Activated CD4-positive, alpha-beta T cell treated with anti-CD3 and anti-CD28 coated beads, Interleukin-2, amount 10 ng/mL, durations not matched to agents 7 days and 5 days (primary cell): ENCODE measurements at regions not wholly inside any gene's neighbourhood (a gene's known extent, or its start where the extent isn't known, plus 50 kb on each side); places are given as distances from the start of the nearest gene placed in this dataset.

Experiments
- CTCF ChIA-PET: fragments of 350-600 bp; sonication (Branson Sonifier 250); formaldehyde crosslinking; loops from one replicate; lab custom pipeline; 2021; ENCODE audit warnings: antibody characterized with exemption; lab: Charles Lee
- POLR2A ChIA-PET: fragments of 350-600 bp; sonication (Branson Sonifier 250); formaldehyde crosslinking; loops from one replicate; lab custom pipeline; 2021; ENCODE audit warnings: antibody characterized with exemption; lab: Charles Lee
- DNase-seq: peaks from one replicate; pipeline ENCODE4 v3.0.0-alpha.2; 2020
- H3K27ac Mint-ChIP-seq: one replicate; pipeline ENCODE4 v1.8.0; 2021; ENCODE audit warnings: mild to moderate bottlenecking, moderate library complexity, mixed read lengths
- H3K27me3 Mint-ChIP-seq: one replicate; pipeline ENCODE4 v1.8.0; 2021; ENCODE audit warnings: mixed read lengths
- H3K36me3 Mint-ChIP-seq: one replicate; pipeline ENCODE4 v1.8.0; 2021; ENCODE audit warnings: low read depth, mixed read lengths
- H3K4me1 Mint-ChIP-seq: one replicate; pipeline ENCODE4 v1.8.0; 2021; ENCODE audit warnings: mixed read lengths
- H3K4me3 Mint-ChIP-seq: one replicate; pipeline ENCODE4 v1.8.0; 2021; ENCODE audit warnings: mild to moderate bottlenecking, moderate library complexity, mixed read lengths
- H3K9me3 Mint-ChIP-seq: one replicate; pipeline ENCODE4 v1.8.0; 2021; ENCODE audit warnings: mixed read lengths

- no peaks in the 10 kb centered on the region for H3K27me3 Mint-ChIP-seq
- POLR2A ChIA-PET, result no interaction called here
- H3K27ac Mint-ChIP-seq, result no peak overlapping the region
- H3K4me1 Mint-ChIP-seq, result no peaks in the 10 kb centered on the region
- no peak overlapping the region for H3K4me3 Mint-ChIP-seq
- DNase-seq, result no peak
- CTCF ChIA-PET, result no interaction called here
- H3K36me3 Mint-ChIP-seq, result no peaks in the 10 kb centered on the region
- no peaks in the 10 kb centered on the region for H3K9me3 Mint-ChIP-seq
Measured at GRCh38 chr9:82606071-82606470, 456.9 kb downstream of the RASEF start.

DNA sequence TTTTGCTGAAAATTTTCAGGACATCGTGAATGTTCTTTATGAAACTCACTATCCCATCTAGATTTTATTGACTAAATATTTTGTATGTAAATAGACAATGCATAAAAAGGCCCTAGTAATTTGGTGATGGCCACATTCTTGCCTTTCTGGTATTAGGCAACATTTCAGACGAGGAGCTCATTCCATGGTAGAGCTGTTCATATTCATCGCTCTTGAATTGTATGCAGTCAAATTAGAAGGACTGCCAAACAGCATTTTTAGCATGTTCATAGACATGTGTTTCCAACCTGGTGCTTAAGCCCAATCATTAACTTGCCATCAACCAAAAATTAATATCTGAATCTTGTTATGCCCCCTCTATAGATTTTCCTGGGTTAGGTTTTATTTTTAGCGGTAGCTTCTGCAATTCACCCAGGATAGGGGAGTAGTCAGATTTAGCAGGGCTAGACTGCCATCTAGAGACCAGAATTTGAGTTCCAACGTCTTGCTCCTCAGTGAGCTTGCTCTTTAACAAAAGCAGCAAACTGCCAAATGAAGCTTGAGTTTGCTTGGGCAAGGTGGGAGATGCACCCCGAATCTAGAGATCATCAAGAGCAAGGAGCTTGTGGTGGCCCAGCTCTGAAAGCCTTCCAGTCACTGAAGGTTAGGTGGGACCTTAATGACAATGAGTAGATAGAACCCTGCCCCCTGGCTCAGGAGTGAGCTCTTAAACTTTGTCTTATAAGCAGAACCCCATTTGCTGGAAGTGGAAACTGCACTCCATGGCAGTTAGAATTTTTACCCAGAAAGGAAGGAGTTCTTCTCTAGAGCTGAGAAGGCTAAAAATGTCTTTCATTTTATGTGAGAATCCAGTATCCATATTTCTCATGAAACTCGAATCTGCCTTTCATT is 456.2 kb downstream of the RASEF start:
- no peak overlapping the region for H3K4me3 Mint-ChIP-seq
- H3K27me3 Mint-ChIP-seq, result no peaks in the 10 kb centered on the region
- DNase-seq, result peak; percentile 7
- no peak overlapping the region for H3K27ac Mint-ChIP-seq
- H3K36me3 Mint-ChIP-seq, result no peaks in the 10 kb centered on the region
- CTCF ChIA-PET, result no interaction called here
- no peaks in the 10 kb centered on the region for H3K9me3 Mint-ChIP-seq
- no peaks in the 10 kb centered on the region for H3K4me1 Mint-ChIP-seq
- POLR2A ChIA-PET, result no interaction called here

- CTCF ChIA-PET, result no interaction called here
- no peak for DNase-seq
- Mint-ChIP-seq H3K36me3 (no peaks in the 10 kb centered on the region), H3K9me3 (no peaks in the 10 kb centered on the region), H3K4me3 (no peak overlapping the region), H3K27ac (no peak overlapping the region), H3K4me1 (no peaks in the 10 kb centered on the region), H3K27me3 (no peaks in the 10 kb centered on the region)
- POLR2A ChIA-PET, result no interaction called here
Measured at GRCh38 chr9:82608487-82608886, 454.5 kb downstream of the RASEF start.

- ChIA-PET POLR2A (no interaction called here), CTCF (interaction anchor here (1.2 kb wide), 1 partner anchor 16 kb away, joined by 4 read pairs; no protein-coding TSS in a partner anchor)
- H3K36me3 Mint-ChIP-seq, result no peaks in the 10 kb centered on the region
- no peaks in the 10 kb centered on the region for H3K9me3 Mint-ChIP-seq
- no peak for DNase-seq
- H3K4me1 Mint-ChIP-seq, result no peaks in the 10 kb centered on the region
- H3K27me3 Mint-ChIP-seq, result no peaks in the 10 kb centered on the region
- H3K27ac Mint-ChIP-seq, result no peak overlapping the region
- H3K4me3 Mint-ChIP-seq, result no peak overlapping the region
Measured at GRCh38 chr9:82612942-82613341, 450.0 kb downstream of the RASEF start.

- ChIA-PET POLR2A (no interaction called here), CTCF (interaction anchor here (1.2 kb wide), 1 partner anchor 16 kb away, joined by 4 read pairs; no protein-coding TSS in a partner anchor)
- Mint-ChIP-seq H3K27me3 (no peaks in the 10 kb centered on the region), H3K4me3 (no peak overlapping the region), H3K36me3 (no peaks in the 10 kb centered on the region), H3K4me1 (no peaks in the 10 kb centered on the region), H3K9me3 (no peaks in the 10 kb centered on the region), H3K27ac (no peak overlapping the region)
- no peak for DNase-seq
Measured at GRCh38 chr9:82613498-82613897, 449.4 kb downstream of the RASEF start.

GRCh38 chr9:82616545-82616944 is 446.4 kb downstream of the RASEF start:
- Mint-ChIP-seq H3K9me3 (no peaks in the 10 kb centered on the region), H3K36me3 (no peaks in the 10 kb centered on the region), H3K27ac (no peak overlapping the region), H3K4me3 (no peak overlapping the region), H3K27me3 (no peaks in the 10 kb centered on the region), H3K4me1 (no peaks in the 10 kb centered on the region)
- CTCF ChIA-PET, result no interaction called here
- POLR2A ChIA-PET, result no interaction called here
- no peak for DNase-seq

DNA sequence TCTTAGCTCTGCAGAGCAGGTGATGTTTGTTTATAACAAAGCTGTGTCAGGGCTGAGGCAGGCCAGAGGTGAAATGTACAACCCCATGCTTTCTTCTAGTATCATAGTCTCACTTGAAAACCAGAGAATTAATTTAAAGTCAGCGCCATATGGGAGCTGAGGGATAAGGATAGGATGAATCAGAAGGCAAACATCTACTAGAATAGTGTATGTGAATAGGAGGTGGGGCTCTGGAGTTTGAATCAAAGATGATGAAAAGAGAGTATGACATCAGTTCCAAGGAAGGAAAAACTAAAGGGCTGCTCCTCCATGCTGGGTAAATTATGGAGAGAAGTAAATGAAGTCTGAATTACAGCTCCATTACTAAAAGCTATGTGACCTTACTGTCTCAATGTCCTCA is 441.5 kb downstream of the RASEF start:
- POLR2A ChIA-PET, result no interaction called here

GRCh38 chr9:82637368-82637767 is 425.6 kb downstream of the RASEF start:
- no peaks in the 10 kb centered on the region for H3K36me3 Mint-ChIP-seq
- no peak for DNase-seq
- CTCF ChIA-PET, result no interaction called here
- H3K27me3 Mint-ChIP-seq, result no peaks in the 10 kb centered on the region
- H3K27ac Mint-ChIP-seq, result no peak overlapping the region
- POLR2A ChIA-PET, result no interaction called here
- H3K9me3 Mint-ChIP-seq, result peaks cover 2% of the 10 kb centered on the region
- no peak overlapping the region for H3K4me3 Mint-ChIP-seq
- H3K4me1 Mint-ChIP-seq, result no peaks in the 10 kb centered on the region

More for the DNA sequence above, 441.5 kb downstream of the RASEF start:
- no peaks in the 10 kb centered on the region for H3K4me1 Mint-ChIP-seq
- H3K9me3 Mint-ChIP-seq, result no peaks in the 10 kb centered on the region
- no peaks in the 10 kb centered on the region for H3K36me3 Mint-ChIP-seq
- H3K4me3 Mint-ChIP-seq, result no peak overlapping the region
- no peak overlapping the region for H3K27ac Mint-ChIP-seq
- no peak for DNase-seq
- no peaks in the 10 kb centered on the region for H3K27me3 Mint-ChIP-seq
- CTCF ChIA-PET, result no interaction called here

- no peaks in the 10 kb centered on the region for H3K4me1 Mint-ChIP-seq
Measured at GRCh38 chr9:82645600-82645999, 417.3 kb downstream of the RASEF start.

GRCh38 chr9:82650368-82650767 is 412.6 kb downstream of the RASEF start:
- no peaks in the 10 kb centered on the region for H3K36me3 Mint-ChIP-seq
- H3K4me3 Mint-ChIP-seq, result no peak overlapping the region
- ChIA-PET CTCF (no interaction called here), POLR2A (no interaction called here)
- peaks cover 9% of the 10 kb centered on the region for H3K9me3 Mint-ChIP-seq
- no peak overlapping the region for H3K27ac Mint-ChIP-seq
- no peak for DNase-seq
- H3K27me3 Mint-ChIP-seq, result no peaks in the 10 kb centered on the region
- H3K4me1 Mint-ChIP-seq, result no peaks in the 10 kb centered on the region

More at GRCh38 chr9:82645600-82645999, 417.3 kb downstream of the RASEF start:
- Mint-ChIP-seq H3K4me3 (no peak overlapping the region), H3K27ac (no peak overlapping the region), H3K36me3 (no peaks in the 10 kb centered on the region), H3K9me3 (peaks cover 3% of the 10 kb centered on the region), H3K27me3 (no peaks in the 10 kb centered on the region)
- CTCF ChIA-PET, result no interaction called here
- no peak for DNase-seq
- POLR2A ChIA-PET, result no interaction called here

DNA sequence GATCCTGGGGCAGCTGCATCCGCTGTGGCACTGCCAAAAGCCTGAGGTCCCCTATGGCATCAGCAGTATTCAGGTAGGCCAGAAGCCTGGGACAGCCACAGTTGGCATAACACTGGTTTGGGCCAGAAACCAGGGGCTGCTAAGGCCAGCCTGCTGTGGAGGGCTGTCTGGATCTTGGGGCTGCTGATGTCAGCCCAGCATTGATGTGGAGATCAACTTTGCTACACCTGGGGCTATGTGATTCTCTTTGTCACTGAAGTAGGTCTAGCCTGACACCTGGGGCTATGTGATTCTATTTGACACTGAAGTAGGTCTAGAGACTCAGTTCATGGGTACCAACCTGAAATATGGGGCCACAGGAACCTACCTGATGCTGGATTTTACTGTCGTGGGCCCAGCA is 411.5 kb downstream of the RASEF start:
- DNase-seq, result no peak
- Mint-ChIP-seq H3K27ac (no peak overlapping the region), H3K27me3 (no peaks in the 10 kb centered on the region), H3K4me3 (no peak overlapping the region), H3K9me3 (peaks cover 9% of the 10 kb centered on the region), H3K4me1 (no peaks in the 10 kb centered on the region), H3K36me3 (no peaks in the 10 kb centered on the region)
- ChIA-PET POLR2A (no interaction called here), CTCF (no interaction called here)

GRCh38 chr9:82665324-82665723 is 397.6 kb downstream of the RASEF start:
- DNase-seq, result no peak
- Mint-ChIP-seq H3K9me3 (no peaks in the 10 kb centered on the region), H3K27me3 (no peaks in the 10 kb centered on the region), H3K4me1 (no peaks in the 10 kb centered on the region), H3K4me3 (no peak overlapping the region), H3K36me3 (no peaks in the 10 kb centered on the region), H3K27ac (no peak overlapping the region)
- ChIA-PET POLR2A (no interaction called here), CTCF (no interaction called here)

DNA sequence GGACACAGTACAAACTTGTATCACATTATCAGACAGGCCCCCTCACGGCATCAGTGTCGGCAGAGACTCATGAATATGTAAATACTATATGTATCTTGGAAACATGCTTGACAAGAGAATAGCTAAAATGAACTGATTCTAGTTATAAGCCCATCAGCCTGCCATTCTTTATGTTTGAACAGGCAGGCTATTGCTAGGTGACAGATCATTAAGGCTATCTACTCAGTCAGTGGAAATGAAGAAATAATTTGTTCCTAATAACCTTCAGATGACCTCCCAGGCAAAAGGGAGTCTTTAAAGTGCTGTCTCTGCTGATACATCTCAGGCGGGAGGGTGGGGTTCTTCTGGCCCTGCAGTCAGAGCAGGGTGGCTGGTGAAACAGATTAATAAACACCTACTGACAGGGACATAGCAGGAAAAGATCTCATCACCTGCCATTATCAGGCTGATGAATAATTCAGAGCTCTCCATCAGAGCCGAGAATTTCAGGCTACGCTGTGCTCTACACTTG is 394.2 kb downstream of the RASEF start:
- Mint-ChIP-seq H3K9me3 (no peaks in the 10 kb centered on the region), H3K4me3 (no peak overlapping the region), H3K27me3 (no peaks in the 10 kb centered on the region), H3K4me1 (no peaks in the 10 kb centered on the region), H3K27ac (no peak overlapping the region), H3K36me3 (no peaks in the 10 kb centered on the region)
- DNase-seq, result no peak
- ChIA-PET POLR2A (no interaction called here), CTCF (no interaction called here)
